GM12872 (cell line): ENCODE measurements at regions not wholly inside any gene's neighbourhood (a gene's known extent, or its start where the extent isn't known, plus 50 kb on each side); places are given as distances from the start of the nearest gene placed in this dataset.

Experiments
- CTCF ChIP-seq: IDR thresholded peaks from 3 replicates; pipeline ENCODE4 v1.5.1; 2011; ENCODE audit warnings: low read depth, mild to moderate bottlenecking, low read length, moderate library complexity; ENCODE audit not compliant: insufficient read depth

DNA sequence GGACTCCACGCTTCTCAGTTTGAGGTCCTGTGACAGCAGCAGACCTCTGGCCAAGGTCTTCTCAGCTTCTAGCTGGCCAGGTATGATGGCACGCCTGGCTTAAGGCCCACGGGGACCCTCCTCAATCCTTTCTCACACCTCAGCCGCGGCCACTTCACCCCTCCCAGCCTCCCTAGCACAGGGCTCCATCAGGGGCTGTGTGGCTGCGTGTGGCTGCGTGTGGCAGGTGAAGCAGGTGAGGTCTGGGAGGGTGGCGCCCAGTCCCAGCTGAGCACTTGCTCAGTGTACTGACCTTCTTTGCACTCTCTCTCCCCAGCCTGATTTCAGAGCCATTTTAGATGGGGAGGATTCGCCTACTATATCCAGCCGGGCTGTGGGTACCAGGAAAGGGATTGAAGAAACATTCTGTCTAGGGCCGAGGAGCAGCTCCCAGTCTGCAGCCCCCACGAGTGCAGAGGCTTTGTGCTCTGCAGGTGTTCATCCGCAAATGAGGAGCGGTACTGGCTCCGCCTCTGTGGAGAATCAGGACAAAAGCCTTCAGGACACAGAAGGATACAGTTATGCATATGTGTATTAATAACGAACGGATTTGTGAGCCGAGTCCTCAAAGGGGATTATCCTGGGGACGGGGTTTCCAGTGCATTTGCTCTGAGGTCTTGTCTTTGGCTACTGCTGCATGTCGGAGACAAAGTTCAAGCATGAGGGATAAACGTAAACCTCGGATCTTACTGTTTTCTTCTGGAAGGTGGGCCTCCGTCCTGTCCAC lies 236.9 kb upstream of the RAB6C start:
- no peak for TF ChIP-seq CTCF

- no peak for TF ChIP-seq CTCF
Measured at GRCh38 chr2:129744141-129744540, 235.3 kb upstream of the RAB6C start.

GRCh38 chr2:129744649-129745048 lies 234.8 kb upstream of the RAB6C start:
- no peak for TF ChIP-seq CTCF

DNA sequence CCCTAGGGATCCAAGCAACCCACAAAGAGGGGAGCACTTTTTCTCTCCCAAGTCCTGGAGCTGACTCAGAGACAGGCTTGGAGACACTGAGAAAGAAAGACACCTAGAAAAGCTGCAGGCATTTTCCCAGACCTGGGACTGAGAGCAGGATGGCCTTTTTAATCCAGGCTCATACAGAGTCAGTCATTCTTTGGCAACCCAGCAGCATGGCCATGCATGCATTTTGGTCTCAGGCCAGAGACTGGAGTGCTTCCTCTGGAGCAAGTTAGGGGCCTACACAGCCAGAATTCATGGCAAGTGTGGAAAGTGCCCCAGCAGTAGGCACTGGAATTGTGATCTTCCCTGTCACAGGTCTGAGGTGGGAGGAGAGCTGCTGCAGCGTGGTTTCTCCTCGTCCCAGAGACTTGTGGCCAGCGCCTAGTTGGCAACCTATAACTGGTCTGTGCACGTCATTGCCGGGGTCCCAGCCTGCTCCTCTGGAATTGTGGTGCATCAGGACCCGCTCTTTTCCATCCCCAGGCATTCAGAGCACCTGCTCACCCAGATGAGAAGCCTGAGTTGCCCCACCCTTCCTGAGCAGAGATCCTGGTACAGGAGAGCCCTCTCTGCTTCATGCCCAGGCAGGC lies 231.9 kb upstream of the RAB6C start:
- no peak for TF ChIP-seq CTCF

DNA sequence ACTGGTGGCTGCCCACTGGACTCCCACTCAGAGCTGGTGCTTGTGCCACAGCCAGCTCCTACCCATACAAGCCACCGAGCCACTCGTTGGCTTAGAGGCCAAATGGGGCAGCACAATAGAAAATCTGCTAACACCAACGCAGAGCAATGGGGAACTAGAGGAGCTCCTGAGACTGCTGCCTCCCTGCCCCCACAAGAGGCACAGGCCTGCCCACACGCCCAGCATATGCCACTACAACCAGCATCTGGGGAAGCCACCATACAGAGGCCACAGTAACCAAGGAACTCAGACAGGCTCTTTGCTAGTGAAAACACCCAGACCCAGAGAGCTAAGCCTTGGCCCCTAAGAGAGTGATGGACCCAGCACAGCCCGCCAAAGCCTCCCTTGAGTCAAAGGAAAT lies 231.2 kb upstream of the RAB6C start:
- TF ChIP-seq CTCF = no peak

DNA sequence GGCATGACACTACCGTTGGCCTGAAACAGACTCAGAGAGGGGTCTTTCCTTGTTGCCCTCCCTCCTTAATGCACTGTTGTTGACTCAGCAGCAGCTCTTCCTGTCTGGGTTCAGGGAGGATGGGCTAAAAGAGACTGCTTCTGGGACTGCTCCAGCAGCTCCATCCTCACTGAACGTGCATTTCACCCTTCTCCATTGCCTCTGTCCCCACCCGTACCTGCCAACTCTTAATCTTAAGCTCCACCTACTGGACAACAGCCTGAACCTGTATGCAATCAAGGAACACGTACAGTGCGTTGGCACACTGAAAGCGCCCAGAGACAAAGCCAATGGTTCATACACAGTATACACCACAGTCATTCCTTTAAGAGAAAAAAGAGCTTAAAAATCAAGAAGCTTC lies 230.8 kb upstream of the RAB6C start:
- TF ChIP-seq CTCF = no peak

DNA sequence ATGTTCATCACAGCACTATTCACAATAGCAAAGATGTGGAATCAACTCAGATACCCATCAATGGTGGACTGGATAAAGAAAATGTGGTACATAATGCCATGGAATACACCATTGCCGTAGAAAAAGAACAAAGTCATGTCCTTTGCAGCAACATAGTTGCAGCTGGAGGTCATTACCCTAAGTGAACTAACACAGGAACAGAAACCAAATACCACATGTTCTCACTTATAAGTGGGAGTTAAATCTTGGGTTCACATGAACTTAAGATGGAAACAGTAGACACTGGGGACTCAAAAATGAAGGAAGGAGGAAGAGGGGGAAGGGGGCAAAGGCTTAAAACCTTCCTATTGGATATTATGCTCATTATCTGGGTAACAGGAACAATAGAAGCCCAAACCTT lies 228.1 kb upstream of the RAB6C start:
- TF ChIP-seq CTCF = no peak
